Endothelial cell of umbilical vein (primary cell): ENCODE measurements at regions not wholly inside any gene's neighbourhood (a gene's known extent, or its start where the extent isn't known, plus 50 kb on each side); places are given as distances from the start of the nearest gene placed in this dataset.

Source experiments
- BruUV-seq: library from RNA; stranded (reverse); fragments of 400-500 nt; replicated peaks from 2 replicates; lab custom pipeline; 2021; lab: Mats Ljungman, UMichigan
- CTCF ChIA-PET: fragments of 300-600, 350-600 bp; sonication (Branson Sonifier 250); formaldehyde crosslinking; loops from one replicate; lab custom pipeline; 2021; ENCODE audit warnings: antibody characterized with exemption, inconsistent platforms; lab: Charles Lee
- POLR2A ChIA-PET: fragments of 300-600, 350-600 bp; sonication (Branson Sonifier 250); formaldehyde crosslinking; loops from one replicate; lab custom pipeline; 2021; ENCODE audit warnings: antibody characterized with exemption, inconsistent platforms; lab: Charles Lee
- DNase-seq: peaks from one replicate; pipeline ENCODE4 v3.0.0-alpha.2; 2011; ENCODE audit warnings: low read depth, low spot score
- FAIRE-seq: peaks from 2 replicates; lab custom pipeline; 2011; peaks lifted over from hg19 to GRCh38; lab: Jason Lieb, UNC
- H2AFZ ChIP-seq: 2 replicates; pipeline ENCODE4 v1.6.0; 2012; ENCODE audit warnings: low read depth, low read length, control low read depth, inconsistent platforms
- H3K27ac ChIP-seq: 2 replicates; pipeline ENCODE4 v1.5.1; 2011; ENCODE audit warnings: low read depth, mild to moderate bottlenecking, control low read depth, low read length, moderate library complexity; ENCODE audit not compliant: insufficient read depth
- H3K27me3 ChIP-seq, 2 experiments: 2 replicates each; pipeline versions ENCODE4 v1.6.0 to v1.6.1; 2011; ENCODE audit warnings: low read length in 2 of 2, mixed read lengths in 1 of 2; ENCODE audit not compliant: control insufficient read depth in 2 of 2, insufficient read depth in 2 of 2
- H3K36me3 ChIP-seq, 2 experiments: 2 replicates in 1 of 2; 3 replicates in 1 of 2; pipeline ENCODE4 v1.5.1; 2011; ENCODE audit warnings: low read length in 2 of 2, mild to moderate bottlenecking in 1 of 2, moderate library complexity in 1 of 2; ENCODE audit not compliant: control insufficient read depth in 2 of 2, insufficient read depth in 2 of 2; ENCODE audit errors: extremely low read depth in 1 of 2
- H3K4me1 ChIP-seq: 3 replicates; pipeline ENCODE4 v1.5.1; 2011; ENCODE audit warnings: mild to moderate bottlenecking, low read length; ENCODE audit not compliant: control insufficient read depth, insufficient read depth; ENCODE audit errors: extremely low read depth
- H3K4me2 ChIP-seq: 2 replicates; pipeline ENCODE4 v1.6.1; 2011; ENCODE audit warnings: low read length, control low read depth, mixed read lengths; ENCODE audit not compliant: insufficient read depth
- H3K4me3 ChIP-seq, 3 experiments: fragments of 200-600 bp in 1 of 3; sonication (generic), shearing (Covaris generic) in 1 of 3; replicated peaks in 1 of 3; 2 replicates each; pipeline ENCODE4 v1.5.1; 2011 to 2016; ENCODE audit warnings: control low read depth in 3 of 3, low read length in 3 of 3, mild to moderate bottlenecking in 2 of 3, inconsistent platforms in 1 of 3, low read depth in 1 of 3, moderate library complexity in 1 of 3; ENCODE audit not compliant: insufficient read depth in 1 of 3
- H3K79me2 ChIP-seq: 2 replicates; pipeline ENCODE4 v1.6.0; 2012; ENCODE audit warnings: low read length, inconsistent platforms; ENCODE audit not compliant: control insufficient read depth, insufficient read depth
- H3K9ac ChIP-seq: replicated peaks from 2 replicates; pipeline ENCODE3; 2011; ENCODE audit warnings: low read length, control low read depth; ENCODE audit not compliant: insufficient read depth; ENCODE audit errors: extremely low read depth
- H3K9me1 ChIP-seq: replicated peaks from 3 replicates; pipeline ENCODE4 v1.6.0; 2011; ENCODE audit warnings: mild to moderate bottlenecking, low read length; ENCODE audit not compliant: control insufficient read depth, insufficient read depth; ENCODE audit errors: extremely low read depth
- H3K9me3 ChIP-seq: replicated peaks from 2 replicates; pipeline ENCODE4 v1.5.1; 2012; ENCODE audit warnings: low read length, inconsistent platforms; ENCODE audit not compliant: control insufficient read depth, insufficient read depth
- H4K20me1 ChIP-seq: replicated peaks from 2 replicates; pipeline ENCODE3; 2011; ENCODE audit warnings: mild to moderate bottlenecking, low read length; ENCODE audit not compliant: control insufficient read depth, insufficient read depth; ENCODE audit errors: extremely low read depth
- EZH2 ChIP-seq: IDR thresholded peaks from 2 replicates; pipeline ENCODE4 v1.6.1; 2012; ENCODE audit warnings: borderline replicate concordance, low read depth, mild to moderate bottlenecking, moderate library complexity, low read length, inconsistent platforms; ENCODE audit not compliant: severe bottlenecking
- FOS ChIP-seq: IDR thresholded peaks from 2 replicates; pipeline ENCODE4 v1.6.1; 2011; ENCODE audit warnings: mild to moderate bottlenecking, low read length, moderate library complexity, borderline replicate concordance; ENCODE audit not compliant: insufficient read depth
- GATA2 ChIP-seq: IDR thresholded peaks from 2 replicates; pipeline ENCODE4 v1.7.0; 2011; ENCODE audit warnings: low read depth, mild to moderate bottlenecking, moderate library complexity, mixed read lengths, low read length; ENCODE audit not compliant: insufficient read length, insufficient read depth
- JUN ChIP-seq: IDR thresholded peaks from 2 replicates; pipeline ENCODE4 v1.6.1; 2011; ENCODE audit warnings: borderline replicate concordance, low read depth; ENCODE audit not compliant: insufficient read length, insufficient read depth
- MAX ChIP-seq: IDR thresholded peaks from 2 replicates; pipeline ENCODE4 v1.6.1; 2011; ENCODE audit not compliant: insufficient read depth, insufficient read length
- MYC ChIP-seq: IDR thresholded peaks from one replicate; pipeline ENCODE4 v1.6.1; 2011; ENCODE audit warnings: mild to moderate bottlenecking, low read depth, low read length
- POLR2A ChIP-seq: IDR thresholded peaks from 2 replicates; pipeline ENCODE4 v1.6.1; 2012; ENCODE audit warnings: low read depth, mild to moderate bottlenecking, control low read depth, low read length
- POLR2AphosphoS5 ChIP-seq: IDR thresholded peaks from 2 replicates; pipeline ENCODE4 v1.6.1; 2012; ENCODE audit warnings: low read depth, mild to moderate bottlenecking, control low read depth, low read length, moderate library complexity; ENCODE audit not compliant: insufficient read depth
- dilution Hi-C: fragments of 300-500 bp; cut with MboI; formaldehyde crosslinking; loops from one replicate; pipeline ENCODE4 v1.15.0; 2019; ENCODE audit warnings: low sequenced_read_pairs; ENCODE audit not compliant: extremely low pct_ligation_motif_present
- intact Hi-C: fragments of 100-400 bp; cut with micrococcal nuclease; formaldehyde crosslinking; loops from one replicate; pipeline ENCODE4 v1.10.0; 2022
- TF ChIP-seq, protein P1 (sequence below), 2 donors: IDR thresholded peaks; 1 replicate in 1 of 2; 2 replicates in 1 of 2; pipeline ENCODE4 v1.5.1; 2011; ENCODE audit warnings: low read length in 2 of 2, mild to moderate bottlenecking in 2 of 2, moderate library complexity in 2 of 2, control low read depth in 1 of 2, inconsistent platforms in 1 of 2, low read depth in 1 of 2; ENCODE audit not compliant: insufficient read depth in 1 of 2; ENCODE audit errors: extremely low read depth in 1 of 2

DNA sequence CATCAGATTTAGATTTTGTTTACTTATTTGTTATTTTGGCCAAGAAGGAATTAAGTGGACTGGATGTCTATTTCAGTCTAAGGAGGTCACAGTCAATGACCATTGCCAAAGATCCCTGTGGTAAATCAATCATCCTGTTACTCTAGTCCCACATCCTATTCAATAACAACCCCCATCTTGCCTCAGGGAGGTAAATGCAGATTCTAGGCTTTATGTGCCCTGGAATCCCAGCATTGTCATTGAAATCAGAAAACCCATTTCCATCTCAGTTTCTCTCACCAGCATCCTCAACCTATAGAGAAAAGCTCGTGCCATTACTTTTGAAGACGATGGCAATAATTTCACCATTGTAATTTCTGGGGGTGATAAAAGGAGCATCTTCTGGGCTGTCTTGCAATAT is 71.8 kb downstream of the SKA1 start:
- POLR2A ChIA-PET = no interaction called here
- H3K79me2 ChIP-seq = no peaks in the 10 kb centered on the region

More for the DNA sequence above, 71.8 kb downstream of the SKA1 start:
- CTCF ChIA-PET = no interaction called here
- Histone ChIP-seq H3K27ac (no peak overlapping the region), H3K36me3 (no peaks in the 10 kb centered on the region), H4K20me1 (no peaks in the 10 kb centered on the region), H3K9me1 (no peaks in the 10 kb centered on the region), H3K4me2 (no peak overlapping the region), H3K27me3 (no peaks in the 10 kb centered on the region), H2AFZ (no peak overlapping the region), H3K9me3 (no peaks in the 10 kb centered on the region), H3K4me1 (no peaks in the 10 kb centered on the region), H3K9ac (no peak overlapping the region), H3K4me3 (no peak overlapping the region)
- intact Hi-C loops = no loop called here
- FAIRE-seq = no peak
- no peak for TF ChIP-seq POLR2AphosphoS5
- no peak for TF ChIP-seq MYC
- TF ChIP-seq GATA2 = no peak
- no peak for TF ChIP-seq FOS
- no peak for TF ChIP-seq MAX
- TF ChIP-seq, protein P1, sequence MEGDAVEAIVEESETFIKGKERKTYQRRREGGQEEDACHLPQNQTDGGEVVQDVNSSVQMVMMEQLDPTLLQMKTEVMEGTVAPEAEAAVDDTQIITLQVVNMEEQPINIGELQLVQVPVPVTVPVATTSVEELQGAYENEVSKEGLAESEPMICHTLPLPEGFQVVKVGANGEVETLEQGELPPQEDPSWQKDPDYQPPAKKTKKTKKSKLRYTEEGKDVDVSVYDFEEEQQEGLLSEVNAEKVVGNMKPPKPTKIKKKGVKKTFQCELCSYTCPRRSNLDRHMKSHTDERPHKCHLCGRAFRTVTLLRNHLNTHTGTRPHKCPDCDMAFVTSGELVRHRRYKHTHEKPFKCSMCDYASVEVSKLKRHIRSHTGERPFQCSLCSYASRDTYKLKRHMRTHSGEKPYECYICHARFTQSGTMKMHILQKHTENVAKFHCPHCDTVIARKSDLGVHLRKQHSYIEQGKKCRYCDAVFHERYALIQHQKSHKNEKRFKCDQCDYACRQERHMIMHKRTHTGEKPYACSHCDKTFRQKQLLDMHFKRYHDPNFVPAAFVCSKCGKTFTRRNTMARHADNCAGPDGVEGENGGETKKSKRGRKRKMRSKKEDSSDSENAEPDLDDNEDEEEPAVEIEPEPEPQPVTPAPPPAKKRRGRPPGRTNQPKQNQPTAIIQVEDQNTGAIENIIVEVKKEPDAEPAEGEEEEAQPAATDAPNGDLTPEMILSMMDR (IDR thresholded peaks at IDR 0.05; ENCODE audit: extremely low read depth in 1 of 2, insufficient read depth in 1 of 2, low read depth in 1 of 2, low read length in 2 of 2) = no peak
- TF ChIP-seq JUN = no peak
- TF ChIP-seq POLR2A = no peak
- no peak for TF ChIP-seq EZH2
- no TSS peak for BruUV-seq
- dilution Hi-C loops = no loop called here
- DNase-seq = no peak
